K562 (cell line): ENCODE measurements at regions not wholly inside any gene's neighbourhood (a gene's known extent, or its start where the extent isn't known, plus 50 kb on each side); places are given as distances from the start of the nearest gene placed in this dataset.

Source experiments
- CEBPB ChIP-seq: fragments of 450-650 bp; IDR thresholded peaks from 2 replicates; pipeline ENCODE4 v1.6.1; 2016; ENCODE audit warnings: missing genetic modification characterization, missing compliant biosample characterization
- ESRRB ChIP-seq: fragments of 250-450 bp; sonication (Bioruptor Pico); IDR thresholded peaks from 2 replicates; pipeline ENCODE4 v1.5.0; 2020; ENCODE audit warnings: mild to moderate bottlenecking, moderate library complexity, borderline replicate concordance
- SMAD1 ChIP-seq: fragments of 150-350 bp; IDR thresholded peaks from 2 replicates; pipeline ENCODE4 v1.6.1; 2014; ENCODE audit warnings: low read length, low read depth; ENCODE audit not compliant: partially characterized antibody
- SMC3 ChIP-seq: conservative IDR thresholded peaks from 2 replicates; pipeline ENCODE4 v1.6.1; 2011; ENCODE audit warnings: low read depth, low read length, improper control_type of control experiment; ENCODE audit not compliant: insufficient read depth
- SRF ChIP-seq, 2 experiments: fragments of 250-450, 450-650 bp in 1 of 2; sonication (Bioruptor Pico) in 1 of 2; sonication (generic) in 1 of 2; formaldehyde crosslinking; IDR thresholded peaks; 2 replicates each; pipeline versions ENCODE4 v1.5.0 to v1.5.1; 2020 to 2022; ENCODE audit warnings: mild to moderate bottlenecking in 1 of 2, missing genetic modification reagents in 1 of 2
- TGIF2 ChIP-seq: sonication (generic); formaldehyde crosslinking; IDR thresholded peaks from 2 replicates; pipeline ENCODE4 v1.8.1; 2022; ENCODE audit warnings: mild to moderate bottlenecking, missing genetic modification reagents, moderate library complexity
- ZFPM2 ChIP-seq: fragments of 250-450 bp; sonication (Bioruptor Pico); IDR thresholded peaks from 2 replicates; pipeline ENCODE4 v1.5.1; 2022; ENCODE audit warnings: mild to moderate bottlenecking
- ZNF830 ChIP-seq: fragments of 250-450 bp; sonication (Bioruptor Pico); IDR thresholded peaks from 2 replicates; pipeline ENCODE4 v1.5.0; 2021; ENCODE audit warnings: mild to moderate bottlenecking
- TF ChIP-seq, protein P1 (sequence below): fragments of 250-450 bp; sonication (Bioruptor Pico); IDR thresholded peaks from 2 replicates; pipeline ENCODE4 v1.8.0; 2022; ENCODE audit warnings: inconsistent platforms
- TF ChIP-seq, protein P2 (sequence below), 3 experiments: IDR thresholded peaks in 2 of 3; conservative IDR thresholded peaks in 1 of 3; 2 replicates each; pipeline ENCODE4 v1.5.1; 2011 to 2012; ENCODE audit warnings: low read length in 3 of 3, mild to moderate bottlenecking in 3 of 3, control low read depth in 2 of 3, improper control_type of control experiment in 1 of 3, inconsistent platforms in 1 of 3, low read depth in 1 of 3, mixed read lengths in 1 of 3, moderate library complexity in 1 of 3; ENCODE audit not compliant: insufficient read depth in 2 of 3

DNA sequence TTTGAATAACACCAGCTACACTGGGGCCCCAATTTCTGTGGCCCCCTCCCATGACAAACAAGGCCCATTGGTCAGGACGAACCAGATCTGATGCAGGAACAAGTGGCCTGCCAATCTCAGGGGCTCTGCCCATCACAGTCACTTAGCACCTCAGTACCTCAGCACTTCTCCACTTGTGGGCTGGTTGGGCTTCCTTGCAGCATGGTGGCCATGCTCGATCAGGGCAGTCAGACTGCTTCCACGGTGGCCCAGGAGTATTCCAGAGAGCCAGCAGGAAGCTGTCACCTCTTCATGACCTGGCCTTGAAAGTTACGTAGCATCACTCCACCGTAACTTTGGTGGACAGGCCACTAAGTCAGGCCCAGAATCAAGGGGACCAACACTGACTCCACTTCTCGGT is 206.5 kb downstream of the AUH start:
- TF ChIP-seq CEBPB (tag), result no peak
- TF ChIP-seq ZFPM2 (CRISPR knock-in tag), result no peak
- TF ChIP-seq SRF (CRISPR knock-in tag; IDR thresholded peaks at IDR 0.05), result no peak
- no peak for TF ChIP-seq ESRRB (CRISPR knock-in tag)
- no peak for TF ChIP-seq SMAD1
- TF ChIP-seq, protein P1, sequence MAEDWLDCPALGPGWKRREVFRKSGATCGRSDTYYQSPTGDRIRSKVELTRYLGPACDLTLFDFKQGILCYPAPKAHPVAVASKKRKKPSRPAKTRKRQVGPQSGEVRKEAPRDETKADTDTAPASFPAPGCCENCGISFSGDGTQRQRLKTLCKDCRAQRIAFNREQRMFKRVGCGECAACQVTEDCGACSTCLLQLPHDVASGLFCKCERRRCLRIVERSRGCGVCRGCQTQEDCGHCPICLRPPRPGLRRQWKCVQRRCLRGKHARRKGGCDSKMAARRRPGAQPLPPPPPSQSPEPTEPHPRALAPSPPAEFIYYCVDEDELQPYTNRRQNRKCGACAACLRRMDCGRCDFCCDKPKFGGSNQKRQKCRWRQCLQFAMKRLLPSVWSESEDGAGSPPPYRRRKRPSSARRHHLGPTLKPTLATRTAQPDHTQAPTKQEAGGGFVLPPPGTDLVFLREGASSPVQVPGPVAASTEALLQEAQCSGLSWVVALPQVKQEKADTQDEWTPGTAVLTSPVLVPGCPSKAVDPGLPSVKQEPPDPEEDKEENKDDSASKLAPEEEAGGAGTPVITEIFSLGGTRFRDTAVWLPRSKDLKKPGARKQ (CRISPR knock-in tag), result no peak
- no peak for TF ChIP-seq SMC3
- no peak for TF ChIP-seq TGIF2 (CRISPR knock-in tag)
- TF ChIP-seq, protein P2, sequence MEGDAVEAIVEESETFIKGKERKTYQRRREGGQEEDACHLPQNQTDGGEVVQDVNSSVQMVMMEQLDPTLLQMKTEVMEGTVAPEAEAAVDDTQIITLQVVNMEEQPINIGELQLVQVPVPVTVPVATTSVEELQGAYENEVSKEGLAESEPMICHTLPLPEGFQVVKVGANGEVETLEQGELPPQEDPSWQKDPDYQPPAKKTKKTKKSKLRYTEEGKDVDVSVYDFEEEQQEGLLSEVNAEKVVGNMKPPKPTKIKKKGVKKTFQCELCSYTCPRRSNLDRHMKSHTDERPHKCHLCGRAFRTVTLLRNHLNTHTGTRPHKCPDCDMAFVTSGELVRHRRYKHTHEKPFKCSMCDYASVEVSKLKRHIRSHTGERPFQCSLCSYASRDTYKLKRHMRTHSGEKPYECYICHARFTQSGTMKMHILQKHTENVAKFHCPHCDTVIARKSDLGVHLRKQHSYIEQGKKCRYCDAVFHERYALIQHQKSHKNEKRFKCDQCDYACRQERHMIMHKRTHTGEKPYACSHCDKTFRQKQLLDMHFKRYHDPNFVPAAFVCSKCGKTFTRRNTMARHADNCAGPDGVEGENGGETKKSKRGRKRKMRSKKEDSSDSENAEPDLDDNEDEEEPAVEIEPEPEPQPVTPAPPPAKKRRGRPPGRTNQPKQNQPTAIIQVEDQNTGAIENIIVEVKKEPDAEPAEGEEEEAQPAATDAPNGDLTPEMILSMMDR (IDR thresholded peaks at IDR 0.05 in 2 of 3, conservative IDR thresholded peaks at IDR 0.05 in 1 of 3; ENCODE audit: insufficient read depth in 2 of 3, low read depth in 1 of 3, low read length in 3 of 3), result no peak
- no peak for TF ChIP-seq ZNF830
